AG09319 (cell line): ENCODE measurements at regions not wholly inside any gene's neighbourhood (a gene's known extent, or its start where the extent isn't known, plus 50 kb on each side); places are given as distances from the start of the nearest gene placed in this dataset.

ENCODE experiments used
- DNase-seq: peaks from one replicate; pipeline ENCODE4 v3.0.0-alpha.2; 2010; ENCODE audit warnings: low read depth; ENCODE audit errors: extremely low read depth
- CTCF ChIP-seq: IDR thresholded peaks from 2 replicates; pipeline ENCODE4 v1.5.1; 2011; ENCODE audit warnings: low read depth, mild to moderate bottlenecking, inconsistent platforms, low read length, moderate library complexity

- DNase-seq = no peak
- no peak for TF ChIP-seq CTCF
Measured at GRCh38 chr20:46826343-46826984, 68.2 kb upstream of the EYA2 start.

DNA sequence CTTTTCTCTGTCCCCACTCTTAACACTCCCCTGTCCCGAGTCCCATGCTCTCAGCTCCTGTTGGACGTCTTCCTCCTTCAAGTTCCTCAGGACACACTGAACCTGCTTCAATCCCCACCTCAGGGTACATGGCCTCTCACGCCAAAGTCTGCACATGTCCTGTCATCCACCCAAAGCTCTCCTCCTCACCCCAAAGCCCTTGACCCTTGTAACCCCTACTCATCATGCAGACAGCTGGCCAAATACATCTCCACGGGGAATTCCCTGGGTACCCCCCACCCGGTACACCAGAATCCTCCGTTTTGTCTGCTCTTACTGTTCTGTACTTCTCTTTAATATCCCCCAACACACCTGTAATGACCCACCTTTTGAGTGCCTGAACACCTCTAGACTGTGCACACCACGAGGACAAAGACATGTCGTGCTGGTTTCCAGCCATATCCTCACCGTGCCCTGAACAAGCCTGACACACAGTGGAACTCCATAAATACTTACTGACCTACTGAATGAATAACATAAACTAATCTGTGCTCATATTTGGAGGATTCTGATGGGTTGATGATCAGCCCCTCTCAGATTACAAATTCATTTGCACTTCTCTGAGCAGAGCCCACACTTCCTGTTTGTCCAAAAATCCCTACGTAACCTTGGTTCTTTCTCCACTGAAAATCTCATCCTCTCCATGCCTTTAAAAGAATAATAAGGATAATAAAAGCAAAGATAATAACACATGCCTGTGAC lies 66.8 kb upstream of the EYA2 start:
- TF ChIP-seq CTCF = no peak
- DNase-seq = no peak

DNA sequence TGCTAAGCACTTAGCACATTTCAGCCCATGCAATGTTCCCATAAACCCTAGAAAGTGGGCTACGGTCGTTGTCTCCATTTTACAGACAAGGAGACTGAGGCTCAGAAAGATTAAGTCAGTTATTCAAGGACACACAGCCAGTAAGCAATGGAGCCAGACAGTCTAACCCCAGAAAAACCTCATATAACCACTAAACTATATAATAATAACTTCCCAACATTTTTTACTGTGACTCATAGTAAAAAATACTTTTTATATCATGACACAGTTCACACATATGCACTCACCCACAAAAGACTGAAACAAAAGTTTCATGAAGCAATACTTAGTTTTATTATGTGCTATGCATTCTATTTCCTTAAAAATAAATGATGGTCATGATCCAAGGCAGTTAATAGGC lies 66.2 kb upstream of the EYA2 start:
- TF ChIP-seq CTCF = no peak
- DNase-seq = peak; percentile 10

DNA sequence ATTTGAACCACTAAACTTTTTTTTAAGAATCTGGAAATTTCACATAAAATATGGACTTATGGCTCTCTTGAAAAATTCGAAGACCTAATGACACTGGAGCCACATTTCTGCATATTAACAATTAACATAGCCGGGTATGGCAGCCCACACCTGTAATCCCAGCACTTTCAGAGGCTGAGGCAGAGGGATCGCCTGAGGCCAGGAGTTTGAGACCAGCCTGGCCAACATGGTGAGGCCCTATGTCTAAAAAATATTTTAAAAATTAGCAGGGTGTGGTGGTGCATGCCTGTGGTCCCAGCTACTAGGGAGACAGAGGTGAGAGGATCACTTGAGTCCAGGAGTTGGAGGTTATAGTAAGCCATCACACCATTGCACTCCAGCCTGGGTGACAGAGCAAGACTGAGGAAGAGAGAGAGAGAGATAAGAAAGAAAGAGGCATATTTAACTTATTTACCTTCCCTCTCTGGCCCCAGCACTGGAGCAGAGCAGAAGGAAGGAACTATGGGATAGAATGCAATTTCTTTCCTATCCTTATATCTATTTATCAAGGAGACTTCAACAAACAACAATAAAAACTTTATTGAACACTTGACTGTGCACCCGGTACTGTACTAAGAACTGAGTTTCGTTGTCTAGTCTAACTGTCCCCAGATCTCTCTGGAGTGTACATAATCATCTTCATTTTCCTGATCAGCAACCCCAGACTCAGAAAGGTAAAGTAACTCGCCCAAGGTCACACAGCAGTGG lies 63.6 kb upstream of the EYA2 start:
- TF ChIP-seq CTCF = no peak
- no peak for DNase-seq

DNA sequence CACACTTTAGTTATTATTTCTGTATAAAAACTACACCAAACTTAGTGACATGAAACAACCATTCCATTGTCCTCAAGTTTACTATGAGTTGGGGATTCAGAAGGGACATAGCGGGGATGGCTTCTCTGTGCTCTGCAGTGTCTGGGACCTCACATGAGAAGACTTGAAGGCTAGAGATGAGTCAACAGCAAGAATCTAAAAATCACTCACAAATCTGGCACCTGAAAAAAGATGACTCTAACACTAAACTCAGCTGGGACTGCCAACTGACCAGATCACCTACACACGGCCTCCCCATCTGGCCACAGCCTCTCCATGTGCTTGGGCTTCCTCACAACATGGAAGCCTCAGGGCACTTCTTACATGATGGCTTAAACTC lies 63.0 kb upstream of the EYA2 start:
- no peak for DNase-seq
- TF ChIP-seq CTCF = no peak

DNA sequence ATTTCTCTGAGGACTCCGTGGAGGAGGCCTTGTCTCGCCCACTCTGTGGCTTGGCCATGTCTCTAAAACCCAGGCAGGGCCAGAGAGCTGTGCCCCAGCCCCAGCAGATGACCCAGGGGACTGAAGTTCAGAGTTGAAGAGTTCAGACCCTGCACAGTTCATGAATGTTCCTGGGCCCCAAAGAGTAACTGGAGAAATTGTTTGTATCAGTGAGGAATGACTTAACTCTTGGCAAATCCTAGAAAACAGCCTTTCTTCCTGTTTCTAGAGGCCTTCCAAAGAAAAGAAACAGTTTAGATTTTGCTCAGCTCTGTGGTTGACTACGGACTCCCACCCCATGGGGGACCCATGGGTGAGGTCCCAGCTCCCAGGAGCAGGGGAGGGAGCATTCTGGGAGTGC lies 62.1 kb upstream of the EYA2 start:
- TF ChIP-seq CTCF = no peak
- DNase-seq = no peak

DNA sequence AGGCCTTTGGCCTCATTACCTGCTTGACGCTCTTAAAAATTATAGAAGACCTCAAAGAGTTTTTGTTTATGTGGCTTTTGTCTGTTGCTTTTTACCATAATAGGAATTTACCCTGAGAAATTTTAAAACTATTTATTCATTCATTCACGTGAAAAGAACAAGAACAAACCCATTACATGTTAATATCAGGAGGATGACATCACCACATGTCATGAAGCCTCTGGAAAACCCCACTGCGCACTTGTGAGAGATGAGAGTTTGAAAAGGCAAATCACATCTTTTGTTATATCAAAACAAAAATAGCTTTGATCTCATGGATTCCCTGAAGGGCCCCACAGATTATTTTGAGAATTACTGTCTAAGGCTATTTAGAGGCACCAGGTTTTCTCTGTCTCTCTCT lies 61.3 kb upstream of the EYA2 start:
- no peak for TF ChIP-seq CTCF

More for the DNA sequence above, 61.3 kb upstream of the EYA2 start:
- no peak for DNase-seq
